ENCODE measurements at regions not wholly inside any gene's neighbourhood (a gene's known extent, or its start where the extent isn't known, plus 50 kb on each side); places are given as distances from the start of the nearest gene placed in this dataset.

- DNase-seq (ENCODE audit: insufficient read length): no peak
- no peak for FAIRE-seq
- TF ChIP-seq POLR2A (IDR thresholded peaks at IDR 0.05; ENCODE audit: low read depth, low read length) (no peak), POLR2AphosphoS5 (IDR thresholded peaks at IDR 0.05; ENCODE audit: low read depth, low read length) (no peak), TAF1 (IDR thresholded peaks at IDR 0.05; ENCODE audit: borderline replicate concordance, low read depth, low read length) (no peak)
Measured at GRCh38 chr9:86794391-86795046, 152.8 kb downstream of the GAS1 start.

GRCh38 chr9:86792136-86792535, 155.2 kb downstream of the GAS1 start:
- DNase-seq (ENCODE audit: insufficient read length): no peak
- no peak for FAIRE-seq
- no peak for TF ChIP-seq POLR2AphosphoS5 (IDR thresholded peaks at IDR 0.05; ENCODE audit: low read depth, low read length)
- no peak for TF ChIP-seq POLR2A (IDR thresholded peaks at IDR 0.05; ENCODE audit: low read depth, low read length)
- no peak for TF ChIP-seq TAF1 (IDR thresholded peaks at IDR 0.05; ENCODE audit: borderline replicate concordance, low read depth, low read length)

- FAIRE-seq: no peak
Measured at GRCh38 chr9:86790805-86791204, 156.5 kb downstream of the GAS1 start.

GRCh38 chr9:86788456-86788855, 158.8 kb downstream of the GAS1 start:
- FAIRE-seq: no peak
- no peak for TF ChIP-seq POLR2A (IDR thresholded peaks at IDR 0.05; ENCODE audit: low read depth, low read length)
- no peak for TF ChIP-seq TAF1 (IDR thresholded peaks at IDR 0.05; ENCODE audit: borderline replicate concordance, low read depth, low read length)
- no peak for TF ChIP-seq POLR2AphosphoS5 (IDR thresholded peaks at IDR 0.05; ENCODE audit: low read depth, low read length)
- DNase-seq (ENCODE audit: insufficient read length): no peak

More at GRCh38 chr9:86790805-86791204, 156.5 kb downstream of the GAS1 start:
- DNase-seq (ENCODE audit: insufficient read length): no peak
- TF ChIP-seq POLR2AphosphoS5 (IDR thresholded peaks at IDR 0.05; ENCODE audit: low read depth, low read length): no peak
- TF ChIP-seq POLR2A (IDR thresholded peaks at IDR 0.05; ENCODE audit: low read depth, low read length): no peak
- no peak for TF ChIP-seq TAF1 (IDR thresholded peaks at IDR 0.05; ENCODE audit: borderline replicate concordance, low read depth, low read length)

- FAIRE-seq (no peak), DNase-seq (ENCODE audit: insufficient read length) (no peak)
- no peak for TF ChIP-seq POLR2A (IDR thresholded peaks at IDR 0.05; ENCODE audit: low read depth, low read length)
Measured at GRCh38 chr9:86783884-86784283, 163.4 kb downstream of the GAS1 start.

GRCh38 chr9:86782831-86783230, 164.5 kb downstream of the GAS1 start:
- TF ChIP-seq POLR2AphosphoS5 (IDR thresholded peaks at IDR 0.05; ENCODE audit: low read depth, low read length) (no peak), TAF1 (IDR thresholded peaks at IDR 0.05; ENCODE audit: borderline replicate concordance, low read depth, low read length) (no peak)
- FAIRE-seq (no peak), DNase-seq (ENCODE audit: insufficient read length) (no peak)

- TF ChIP-seq POLR2AphosphoS5 (IDR thresholded peaks at IDR 0.05; ENCODE audit: low read depth, low read length) (no peak), TAF1 (IDR thresholded peaks at IDR 0.05; ENCODE audit: borderline replicate concordance, low read depth, low read length) (no peak), POLR2A (IDR thresholded peaks at IDR 0.05; ENCODE audit: low read depth, low read length) (no peak)
- FAIRE-seq (no peak), DNase-seq (ENCODE audit: insufficient read length) (no peak)
Measured at GRCh38 chr9:86778761-86779160, 168.5 kb downstream of the GAS1 start.

- no peak for TF ChIP-seq POLR2A (IDR thresholded peaks at IDR 0.05; ENCODE audit: low read depth, low read length)
- no peak for TF ChIP-seq POLR2AphosphoS5 (IDR thresholded peaks at IDR 0.05; ENCODE audit: low read depth, low read length)
- TF ChIP-seq TAF1 (IDR thresholded peaks at IDR 0.05; ENCODE audit: borderline replicate concordance, low read depth, low read length): no peak
- no peak for FAIRE-seq
- no peak for DNase-seq (ENCODE audit: insufficient read length)
Measured at GRCh38 chr9:86775718-86776117, 171.6 kb downstream of the GAS1 start.

- FAIRE-seq: no peak
- TF ChIP-seq POLR2AphosphoS5 (IDR thresholded peaks at IDR 0.05; ENCODE audit: low read depth, low read length): no peak
- no peak for DNase-seq (ENCODE audit: insufficient read length)
Measured at GRCh38 chr9:86774116-86774515, 173.2 kb downstream of the GAS1 start.

- FAIRE-seq (no peak), DNase-seq (ENCODE audit: insufficient read length) (no peak)
- no peak for TF ChIP-seq POLR2A (IDR thresholded peaks at IDR 0.05; ENCODE audit: low read depth, low read length)
- no peak for TF ChIP-seq TAF1 (IDR thresholded peaks at IDR 0.05; ENCODE audit: borderline replicate concordance, low read depth, low read length)
- TF ChIP-seq POLR2AphosphoS5 (IDR thresholded peaks at IDR 0.05; ENCODE audit: low read depth, low read length): no peak
Measured at GRCh38 chr9:86773422-86773945, 173.8 kb downstream of the GAS1 start.

GRCh38 chr9:86772635-86772993, 174.7 kb downstream of the GAS1 start:
- TF ChIP-seq POLR2AphosphoS5 (IDR thresholded peaks at IDR 0.05; ENCODE audit: low read depth, low read length): no peak
- no peak for TF ChIP-seq TAF1 (IDR thresholded peaks at IDR 0.05; ENCODE audit: borderline replicate concordance, low read depth, low read length)
- TF ChIP-seq POLR2A (IDR thresholded peaks at IDR 0.05; ENCODE audit: low read depth, low read length): no peak
- DNase-seq (ENCODE audit: insufficient read length) (no peak), FAIRE-seq (no peak)

- FAIRE-seq (no peak), DNase-seq (ENCODE audit: insufficient read length) (no peak)
- no peak for TF ChIP-seq POLR2A (IDR thresholded peaks at IDR 0.05; ENCODE audit: low read depth, low read length)
Measured at GRCh38 chr9:86771941-86772634, 175.2 kb downstream of the GAS1 start.

All from GM12892 (cell line).